GM19324 (cell line): ENCODE measurements at regions not wholly inside any gene's neighbourhood (a gene's known extent, or its start where the extent isn't known, plus 50 kb on each side); places are given as distances from the start of the nearest gene placed in this dataset.

Experiments used
- ATAC-seq: cut with Tn5 transposase; IDR thresholded peaks from one replicate; pipeline ENCODE4 v1.9.1; 2021; ENCODE audit warnings: mild to moderate bottlenecking, moderate library complexity; ENCODE audit not compliant: unreplicated experiment, low FRiP score

- no peak for ATAC-seq
These were observed 994.5 kb upstream of the FLRT2 start for GRCh38 chr14:84535484-84535883.

DNA sequence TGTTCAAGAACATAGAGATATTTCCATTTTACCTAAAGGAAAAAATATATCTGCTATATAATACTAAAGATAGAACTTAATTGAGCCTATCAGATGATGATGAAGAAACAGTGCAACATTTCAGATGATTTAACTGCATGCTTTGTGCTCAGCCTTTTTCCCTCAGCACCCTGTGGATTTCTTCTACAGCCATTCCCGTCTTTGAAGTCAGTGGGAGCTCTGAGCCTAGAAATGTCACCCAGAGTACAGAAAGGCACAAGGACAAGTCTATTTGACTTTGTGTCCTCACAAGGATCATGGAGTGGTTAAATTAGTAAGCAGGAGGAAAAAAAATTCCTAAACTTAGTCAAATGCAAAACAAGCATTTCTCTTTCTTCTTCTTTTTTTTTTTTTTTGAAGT is 994.0 kb upstream of the FLRT2 start:
- no peak for ATAC-seq

- no peak for ATAC-seq
These were observed 988.9 kb upstream of the FLRT2 start for GRCh38 chr14:84541018-84541417.

- no peak for ATAC-seq
These were observed 986.1 kb upstream of the FLRT2 start for GRCh38 chr14:84543859-84544258.

DNA sequence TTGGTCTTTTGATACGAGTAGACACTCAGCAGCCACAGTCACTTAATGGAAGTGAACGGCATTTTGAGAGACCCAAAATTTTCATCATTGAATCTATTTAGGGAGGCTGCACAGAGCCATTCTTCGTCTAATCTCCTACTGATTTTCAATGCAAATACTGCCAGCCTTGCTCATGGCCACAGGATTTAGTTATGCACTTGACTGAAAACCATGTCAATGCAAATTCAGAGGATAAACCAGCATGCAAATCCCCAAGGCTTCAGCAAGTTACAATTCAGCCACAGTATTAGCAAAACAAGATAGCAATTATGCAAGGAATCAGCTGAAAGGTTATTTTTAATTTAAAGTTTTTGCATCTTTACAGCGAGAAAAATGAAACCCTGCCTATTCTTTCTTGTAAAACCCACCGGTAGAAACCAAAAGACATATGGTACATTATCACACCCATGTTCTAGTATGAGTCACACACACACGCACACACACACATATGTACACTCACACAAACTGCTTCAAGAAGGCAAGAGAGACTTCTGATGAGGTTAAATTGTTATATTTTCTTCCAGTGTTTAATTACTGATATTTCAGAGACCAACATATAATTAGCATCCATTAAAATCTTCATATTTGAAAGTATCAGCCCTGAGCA is 985.3 kb upstream of the FLRT2 start:
- no peak for ATAC-seq

DNA sequence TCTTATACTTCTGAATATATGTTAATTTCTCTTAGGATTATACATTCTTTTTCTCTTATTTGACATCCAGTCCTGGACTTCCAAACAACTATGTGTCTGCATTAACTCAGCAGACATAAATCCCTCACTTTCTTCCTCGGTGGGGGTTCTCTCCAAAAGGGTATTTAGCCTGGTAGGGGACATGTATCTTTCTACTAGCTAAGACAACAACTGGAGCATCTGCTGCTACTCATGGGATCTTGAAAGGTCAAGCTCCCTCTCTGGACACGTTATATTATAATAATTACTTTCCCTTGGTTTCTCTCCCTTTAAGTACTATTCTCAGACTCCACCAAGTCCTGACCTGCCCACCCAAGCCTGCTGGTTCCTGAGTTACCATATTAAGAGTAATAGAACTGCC is 983.7 kb upstream of the FLRT2 start:
- ATAC-seq = no peak

- no peak for ATAC-seq
These were observed 975.8 kb upstream of the FLRT2 start for GRCh38 chr14:84554136-84554535.

DNA sequence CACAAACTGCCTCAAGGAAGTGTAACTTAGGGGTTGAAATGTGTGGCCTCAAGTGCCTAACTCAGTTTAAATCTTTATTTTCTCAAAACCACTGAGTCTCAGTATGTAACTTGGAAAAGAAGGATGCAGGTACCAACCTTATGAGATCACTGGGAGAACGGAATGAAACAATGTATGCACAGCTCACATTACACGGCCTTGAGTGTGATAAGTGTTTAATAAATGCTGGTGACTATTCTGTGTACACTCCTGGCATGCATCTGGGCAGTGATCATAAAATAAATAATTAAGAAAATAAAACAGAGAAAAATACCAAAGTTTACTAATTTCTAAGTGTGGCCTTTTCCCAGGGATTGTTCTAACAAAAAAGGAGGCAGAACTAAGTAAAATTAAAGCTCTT is 974.5 kb upstream of the FLRT2 start:
- ATAC-seq = no peak

GRCh38 chr14:84566109-84566508 is 963.8 kb upstream of the FLRT2 start:
- ATAC-seq = no peak

DNA sequence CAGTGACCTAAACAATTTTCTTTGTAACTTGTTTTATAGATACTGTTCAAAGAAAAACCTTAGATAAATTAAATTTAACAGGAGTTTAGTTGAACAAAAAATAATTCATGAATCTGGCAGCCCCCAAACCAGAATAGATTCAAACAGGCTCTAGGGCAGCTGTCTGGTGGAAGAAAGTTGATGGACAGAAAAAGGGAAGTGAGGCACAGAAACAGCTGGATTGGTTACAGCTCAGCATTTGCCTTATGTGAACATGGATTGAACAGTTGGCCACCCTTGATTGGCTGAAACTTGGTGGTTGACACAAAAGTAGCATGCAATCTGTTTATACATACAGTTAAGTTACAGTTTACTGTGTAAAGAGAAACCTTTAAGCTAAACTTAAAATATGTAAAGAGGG is 954.3 kb upstream of the FLRT2 start:
- no peak for ATAC-seq

DNA sequence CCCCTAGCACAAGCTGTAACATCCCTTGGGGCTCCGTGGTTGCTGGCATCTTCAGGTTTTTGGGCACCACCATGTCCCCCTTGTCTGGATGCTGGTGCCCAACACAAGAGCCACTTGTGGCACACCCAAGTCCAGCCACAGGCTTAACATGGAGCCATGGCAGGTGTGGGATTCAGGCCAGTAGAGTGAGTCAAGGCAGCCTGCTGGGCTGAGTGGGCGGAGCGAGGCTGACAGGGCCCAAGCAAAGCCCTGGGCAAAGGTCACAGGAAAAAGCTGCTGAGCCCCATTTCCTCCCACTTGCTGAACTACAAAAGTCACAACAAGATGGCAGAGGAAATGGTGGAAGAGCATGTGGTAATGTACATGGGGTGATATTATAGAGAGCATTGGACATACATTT is 950.7 kb upstream of the FLRT2 start:
- ATAC-seq = no peak

GRCh38 chr14:84581041-84581440 is 948.9 kb upstream of the FLRT2 start:
- no peak for ATAC-seq

DNA sequence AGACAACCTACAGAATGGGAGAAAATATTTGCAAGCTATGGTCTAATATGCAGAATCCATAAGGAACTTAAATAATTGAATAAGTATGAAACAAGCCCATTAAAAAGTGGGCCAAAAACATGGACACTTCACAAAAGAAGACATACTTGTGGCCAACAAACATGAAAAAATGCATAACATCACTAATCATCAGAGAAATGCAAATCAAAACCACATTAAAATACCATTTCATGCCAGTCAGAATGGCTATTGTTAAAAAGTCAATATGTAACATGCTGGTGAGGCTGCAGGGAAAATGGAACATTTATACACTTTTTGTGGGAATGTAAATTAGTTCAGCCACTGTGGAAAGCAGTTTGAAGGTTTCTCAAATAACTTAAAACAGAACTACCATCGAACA is 945.4 kb upstream of the FLRT2 start:
- ATAC-seq = no peak

DNA sequence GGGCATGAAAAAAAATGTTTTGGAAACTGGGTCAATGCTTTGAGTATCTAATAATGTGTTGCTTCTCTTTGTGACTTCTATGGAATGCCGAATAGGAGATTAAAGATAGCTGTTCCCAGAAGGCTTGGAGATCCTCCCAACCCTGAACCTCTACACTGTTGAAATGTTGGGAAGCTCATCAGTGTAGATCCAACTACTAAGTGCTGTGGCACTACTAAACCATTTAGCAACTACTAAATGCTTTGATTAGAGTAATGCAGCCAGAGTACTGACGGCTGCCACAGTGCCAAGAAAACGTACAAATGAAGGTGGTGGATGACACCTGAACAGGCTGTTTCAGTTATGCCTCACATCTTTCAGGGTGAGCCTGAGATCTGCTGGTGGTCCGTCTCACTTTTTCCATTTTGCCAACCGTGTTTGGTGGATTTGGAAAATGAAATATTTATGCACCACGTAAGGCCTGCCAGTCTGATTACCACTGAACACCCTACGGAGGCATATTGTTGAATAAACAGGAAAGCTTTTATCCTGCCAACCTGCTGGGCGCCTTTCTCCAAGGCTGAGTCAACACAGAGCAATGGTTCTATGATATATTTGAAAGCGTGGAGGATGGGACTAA is 938.0 kb upstream of the FLRT2 start:
- ATAC-seq = no peak

DNA sequence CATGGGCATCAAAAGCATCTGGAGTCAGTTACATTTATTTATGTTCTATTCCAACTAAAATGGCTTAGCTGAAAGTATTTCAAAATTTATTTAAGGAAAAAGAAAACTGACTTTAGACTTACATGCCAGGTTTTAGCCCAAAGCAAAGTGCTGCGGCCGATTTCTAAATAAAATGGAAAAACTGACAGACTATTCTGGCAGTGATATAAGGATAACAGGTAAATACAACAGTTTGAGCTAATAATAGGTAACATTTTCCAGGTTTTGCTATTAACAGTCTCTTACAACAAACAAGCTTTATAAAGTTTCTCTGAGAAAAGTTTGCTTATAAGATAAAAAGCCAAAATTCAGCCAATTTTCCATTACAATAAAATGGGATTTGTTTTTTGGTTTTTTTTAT is 937.2 kb upstream of the FLRT2 start:
- ATAC-seq = no peak

DNA sequence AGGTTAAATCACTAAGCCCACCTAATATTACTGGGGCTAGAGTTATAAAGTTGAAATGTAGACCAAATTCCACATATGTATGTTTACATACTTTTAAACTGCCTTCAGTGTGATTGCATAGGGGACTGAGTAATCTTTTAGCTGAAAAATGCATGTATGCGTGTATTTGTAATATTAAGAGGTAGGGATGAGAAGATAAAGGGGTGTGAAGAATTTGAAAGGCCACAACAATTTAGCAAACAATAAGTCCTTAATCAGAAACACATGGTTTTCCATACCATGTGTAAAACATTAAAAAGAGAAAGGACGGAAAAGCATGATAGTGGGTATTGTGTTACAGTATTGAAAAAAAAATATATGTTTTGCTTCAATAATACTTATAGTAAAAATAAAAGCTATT is 919.9 kb upstream of the FLRT2 start:
- no peak for ATAC-seq

GRCh38 chr14:84622357-84622756 is 907.6 kb upstream of the FLRT2 start:
- no peak for ATAC-seq

GRCh38 chr14:84643446-84643845 is 886.5 kb upstream of the FLRT2 start:
- ATAC-seq = no peak

DNA sequence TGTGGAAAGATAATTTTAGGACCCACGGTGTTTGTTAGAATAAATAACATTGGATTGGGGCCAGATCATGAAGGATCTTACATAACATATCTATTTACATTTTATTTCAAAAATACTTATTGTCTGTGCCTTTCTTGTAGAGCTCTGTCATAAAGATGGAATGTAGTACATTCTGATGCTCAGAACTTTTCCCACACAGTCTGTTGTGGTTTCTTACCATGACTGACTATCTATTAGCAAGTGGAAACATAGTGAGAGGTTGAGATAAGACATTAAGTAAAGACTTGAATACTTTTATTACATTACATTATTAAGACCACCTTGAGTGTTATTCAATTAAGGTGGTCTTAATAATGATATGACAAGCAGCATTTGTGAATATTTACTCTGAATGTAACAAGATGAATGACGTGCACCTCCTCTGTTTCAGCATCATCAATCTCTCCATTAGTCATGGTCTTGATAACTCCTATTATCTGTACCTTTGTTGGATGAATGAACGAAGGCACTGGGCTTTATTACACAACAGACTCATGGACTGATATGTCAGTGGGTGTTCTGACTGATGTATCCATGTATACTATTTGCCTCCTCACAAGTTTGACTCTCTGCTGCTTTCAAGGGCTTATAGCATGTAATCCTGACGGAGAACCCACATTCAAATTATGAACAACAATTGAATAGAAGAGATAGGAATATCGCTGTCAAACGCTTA is 883.0 kb upstream of the FLRT2 start:
- ATAC-seq = no peak

- ATAC-seq = no peak
These were observed 874.9 kb upstream of the FLRT2 start for GRCh38 chr14:84655014-84655413.

DNA sequence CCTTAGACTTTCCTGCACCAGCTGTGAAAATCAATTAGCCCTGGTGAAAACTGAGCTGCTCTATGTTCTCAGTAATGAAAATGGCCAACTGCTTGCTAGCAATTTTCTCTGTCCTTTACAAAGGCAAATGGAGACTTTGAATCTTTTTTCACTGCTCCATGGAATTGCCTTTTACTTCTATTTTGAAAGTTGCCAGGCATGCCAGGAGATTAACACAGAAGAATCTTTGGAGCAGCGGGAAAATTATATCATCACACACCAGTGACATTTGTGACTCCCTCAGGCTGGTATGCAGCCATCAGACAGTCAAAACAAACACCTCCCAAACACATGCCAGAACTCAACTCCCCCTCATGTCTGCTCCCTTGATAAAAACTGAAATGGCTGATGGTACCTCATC is 872.0 kb upstream of the FLRT2 start:
- ATAC-seq = no peak

GRCh38 chr14:84670796-84671195 is 859.1 kb upstream of the FLRT2 start:
- no peak for ATAC-seq
